Dermis microvascular lymphatic vessel endothelial cell (primary cell): ENCODE measurements at regions not wholly inside any gene's neighbourhood (a gene's known extent, or its start where the extent isn't known, plus 50 kb on each side); places are given as distances from the start of the nearest gene placed in this dataset.

ENCODE experiments used
- DNase-seq, 2 donors: peaks; one replicate each; pipeline versions ENCODE4 v3.0.0 to v3.0.0-alpha.2; 2010; ENCODE audit warnings: low read depth in 2 of 2

DNA sequence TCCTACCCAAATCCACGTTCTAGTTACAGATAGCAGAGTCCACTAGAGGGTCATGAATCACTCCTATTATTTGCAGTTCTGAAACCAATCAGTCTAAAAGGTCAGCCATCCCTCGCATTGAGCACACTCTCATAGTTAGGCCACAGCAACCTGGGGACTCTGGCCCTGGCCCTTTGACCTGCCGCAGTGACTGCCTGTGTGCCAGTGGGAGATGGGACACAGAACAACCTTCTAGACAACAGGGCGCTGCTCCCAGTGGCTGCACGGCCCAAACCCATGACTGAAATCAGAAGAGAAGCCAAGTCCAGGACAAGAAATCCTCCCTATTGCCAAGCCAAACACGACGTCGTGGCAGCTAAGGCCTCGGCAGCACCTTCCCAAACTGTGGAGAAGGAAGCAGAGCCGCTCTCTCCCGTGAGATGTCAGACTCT lies 158.5 kb downstream of the HERPUD2 start:
- DNase-seq: no peak

DNA sequence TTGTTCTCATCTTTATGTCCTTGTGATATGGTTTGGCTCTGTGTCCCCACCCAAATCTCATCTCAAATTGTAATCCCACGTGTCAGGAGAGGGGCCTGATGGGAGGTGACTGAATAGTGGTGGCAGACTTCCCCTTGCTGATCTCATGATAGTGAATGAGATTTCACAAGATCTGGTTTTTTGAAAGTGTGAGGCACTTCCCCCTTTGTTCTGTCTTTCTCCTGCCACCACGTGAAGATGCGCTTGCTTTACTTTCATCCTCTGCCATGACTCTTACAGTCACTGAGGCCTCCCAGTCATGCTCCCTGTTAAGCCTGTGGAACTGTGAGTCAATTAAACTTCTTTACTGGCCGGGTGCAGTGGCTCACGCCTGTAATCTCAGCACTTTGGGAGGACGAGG lies 161.0 kb downstream of the HERPUD2 start:
- DNase-seq: no peak

DNA sequence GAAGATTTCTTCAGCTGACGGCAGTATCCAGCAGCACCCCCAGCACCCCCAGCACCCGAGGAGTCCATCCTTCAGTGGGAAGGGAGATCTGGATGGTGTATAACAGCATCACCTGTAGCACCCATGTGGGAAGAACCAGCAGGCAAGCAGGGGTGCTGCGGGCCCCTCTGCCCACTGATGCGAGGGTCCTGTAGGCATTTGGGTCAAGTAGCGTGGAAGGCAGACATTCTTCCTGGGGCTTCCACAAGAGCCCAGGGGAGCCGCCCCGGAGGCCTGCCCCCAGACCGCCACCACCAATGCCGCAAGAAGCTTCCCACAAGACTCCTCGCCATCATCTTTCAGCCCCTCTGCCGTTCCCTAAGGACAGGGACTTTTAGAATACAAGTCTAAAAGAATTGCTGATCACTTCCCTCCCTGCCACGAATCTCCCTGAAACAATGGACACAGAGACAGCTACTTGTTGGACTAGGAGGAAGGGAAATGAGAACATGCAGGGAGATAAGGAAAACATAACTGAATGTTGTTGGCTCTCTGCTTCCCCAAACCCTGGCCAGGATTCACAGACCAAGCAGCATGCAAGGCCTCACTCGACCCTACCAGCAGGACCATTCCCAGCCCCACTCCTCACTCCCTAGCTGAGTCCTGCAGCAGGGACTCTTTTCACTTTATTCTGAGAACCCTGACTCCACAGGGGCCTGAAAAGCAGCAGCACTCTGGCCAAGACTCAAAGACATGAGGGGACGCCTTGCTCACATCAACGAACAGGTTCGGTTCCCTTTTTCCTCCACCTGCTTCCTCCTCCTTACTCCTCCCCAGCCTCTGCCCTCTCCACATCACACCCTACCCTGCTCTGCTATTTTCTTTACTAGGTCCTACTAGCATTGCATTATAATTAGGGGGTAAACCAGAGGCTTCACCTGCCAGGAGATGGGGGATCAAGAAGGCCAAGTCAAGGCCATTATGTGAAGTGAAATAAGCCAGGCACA lies 164.5 kb downstream of the HERPUD2 start:
- no peak for DNase-seq

DNA sequence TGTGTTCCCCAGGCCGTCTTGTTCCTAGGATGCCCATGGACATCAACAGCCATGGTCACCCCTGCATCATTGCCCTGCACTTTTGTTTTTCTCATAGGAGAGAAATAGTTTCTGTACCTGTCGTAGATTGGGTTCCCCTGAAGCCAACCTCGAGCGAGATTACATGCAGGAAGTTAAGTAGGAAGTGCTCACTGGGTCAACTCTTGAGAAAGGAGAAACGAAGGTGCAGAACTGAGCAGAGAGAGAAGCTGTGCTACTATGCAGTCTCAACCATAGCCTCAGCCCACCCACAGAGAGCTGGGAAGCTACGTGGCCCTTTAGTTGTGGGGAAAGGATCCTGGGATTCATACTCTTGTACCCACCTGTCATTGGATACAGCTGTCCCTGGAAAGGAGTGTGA lies 165.2 kb downstream of the HERPUD2 start:
- no peak for DNase-seq

DNA sequence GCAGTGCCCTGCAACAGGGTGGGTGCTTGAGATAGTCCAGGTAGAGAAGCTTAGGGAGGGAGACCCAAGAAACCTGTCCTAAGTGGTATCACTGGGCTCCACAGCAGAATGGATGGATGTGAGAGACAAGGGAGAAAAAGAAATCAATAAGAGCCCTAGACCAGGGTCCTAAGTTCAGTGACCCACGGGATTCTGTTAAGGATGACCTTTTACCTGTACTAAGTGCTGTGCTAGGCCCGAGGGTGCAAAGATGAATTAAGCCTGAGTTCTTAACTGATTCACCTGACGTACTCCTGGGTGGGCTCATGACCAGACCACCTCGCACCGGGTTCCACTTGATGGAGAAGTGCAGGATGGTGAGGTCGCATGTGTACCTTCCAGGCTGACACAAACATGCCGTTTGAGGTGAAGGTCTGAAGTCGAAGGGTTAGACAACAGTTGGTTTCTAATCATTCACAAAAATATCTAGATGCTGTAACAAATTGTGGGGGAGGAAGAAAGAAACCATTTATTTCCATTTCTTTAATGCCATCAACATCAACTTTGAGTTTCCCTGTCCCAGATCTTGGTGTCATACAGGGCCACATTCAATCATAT lies 166.5 kb downstream of the HERPUD2 start:
- DNase-seq: no peak

DNA sequence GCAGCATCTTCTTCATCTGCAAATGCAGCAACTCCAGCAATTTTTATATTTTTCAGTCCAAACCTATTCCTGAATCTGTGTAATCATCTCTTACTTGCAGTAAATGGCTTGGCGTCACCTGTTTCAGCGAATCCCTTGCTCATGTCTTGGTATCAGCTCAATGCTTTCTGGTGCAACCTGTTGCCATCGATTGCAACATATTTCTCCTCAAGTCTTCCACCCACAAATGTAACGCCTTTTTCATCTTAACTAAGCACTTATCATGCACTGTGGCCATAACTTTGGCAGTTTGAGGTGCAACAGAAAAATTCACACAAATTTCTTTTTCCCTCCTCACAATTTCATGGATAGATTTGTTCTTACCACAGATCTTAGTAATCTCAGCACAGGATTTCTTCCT lies 168.3 kb downstream of the HERPUD2 start:
- no peak for DNase-seq

DNA sequence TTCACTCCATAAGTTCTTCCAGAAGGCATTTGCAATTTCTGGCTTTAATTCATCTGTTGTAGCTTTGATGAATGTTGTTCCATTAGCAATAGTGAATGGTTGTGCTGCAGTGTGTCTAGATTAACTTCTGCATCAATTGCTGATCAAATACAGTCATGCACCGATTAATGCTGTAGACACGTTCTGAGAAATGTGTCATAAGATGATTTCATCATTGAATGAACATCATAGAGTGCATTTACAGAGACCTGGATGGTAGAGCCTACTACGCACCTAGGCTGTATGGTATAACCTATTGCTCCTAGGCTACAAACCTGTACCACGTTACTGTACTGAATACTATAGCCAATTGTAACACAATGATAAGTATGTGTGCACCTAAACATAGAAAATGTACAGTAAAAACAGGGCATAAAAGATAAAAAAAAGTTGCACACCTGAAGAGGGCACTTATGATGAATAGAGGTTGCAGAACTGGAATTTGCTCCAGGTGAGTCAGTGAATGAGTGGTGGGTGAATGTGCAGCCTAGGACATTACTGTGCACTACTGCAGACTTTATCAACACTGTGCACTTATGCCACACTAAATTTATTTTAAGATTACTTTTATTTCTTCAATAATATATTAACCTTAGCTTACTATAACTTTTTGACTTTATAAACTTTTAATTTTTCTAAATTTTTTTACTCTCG lies 170.7 kb downstream of the HERPUD2 start:
- DNase-seq: no peak

DNA sequence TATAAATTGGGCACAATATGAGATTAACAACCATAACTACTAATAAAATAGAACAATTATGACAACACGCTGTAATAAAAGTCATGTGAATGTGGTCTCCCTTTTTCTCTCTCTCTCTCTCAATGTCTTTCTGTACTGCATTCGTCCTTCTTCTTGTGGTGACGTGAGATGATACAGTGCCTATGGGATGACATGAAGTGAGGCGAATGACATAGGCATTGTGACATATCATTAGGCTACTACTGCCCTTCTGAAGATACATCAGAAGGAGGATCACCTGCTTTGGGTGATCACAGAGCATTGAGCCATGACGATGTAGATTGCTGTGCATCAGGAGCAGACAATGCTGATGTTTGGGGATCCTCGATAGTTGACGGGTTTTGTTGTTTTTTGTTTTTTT lies 171.6 kb downstream of the HERPUD2 start:
- DNase-seq: no peak

DNA sequence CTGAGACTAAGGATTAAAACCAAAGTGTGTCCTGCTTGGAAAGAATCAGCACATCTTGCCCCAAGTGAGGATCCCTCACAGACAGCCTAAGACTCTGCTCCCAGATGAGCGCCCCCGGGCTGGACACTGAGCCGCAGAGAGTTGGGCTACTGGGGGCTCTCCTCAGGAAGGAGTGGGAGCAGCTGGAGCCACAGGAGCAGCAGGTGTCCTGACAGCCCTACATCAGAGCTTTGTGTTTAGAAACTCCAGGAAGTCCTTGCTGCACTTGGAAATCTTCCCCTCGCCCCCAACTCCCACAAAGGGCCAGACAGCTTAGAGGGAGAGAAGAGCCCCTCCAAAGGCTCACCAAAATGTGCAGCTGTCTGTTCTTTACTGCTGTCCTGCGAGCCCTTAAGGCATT lies 172.2 kb downstream of the HERPUD2 start:
- no peak for DNase-seq

DNA sequence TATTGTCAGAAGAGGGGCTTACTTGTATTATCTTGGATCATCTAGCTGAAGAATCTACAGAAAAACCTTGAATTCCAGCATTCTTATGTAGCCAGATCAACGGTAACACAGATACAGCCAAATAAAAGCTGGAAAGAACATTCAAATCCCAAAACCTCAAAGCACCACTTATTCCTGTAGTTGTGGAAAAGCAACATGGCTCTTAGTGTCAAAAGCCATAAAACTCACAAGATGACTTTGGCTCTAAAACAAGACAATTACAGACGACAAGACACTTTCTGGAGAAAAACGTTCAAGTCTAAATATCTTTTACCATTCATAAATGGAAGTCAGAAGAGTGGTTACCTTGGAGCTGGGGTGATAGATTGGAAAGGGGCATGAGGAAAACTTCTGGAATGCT lies 173.0 kb downstream of the HERPUD2 start:
- DNase-seq: no peak

DNA sequence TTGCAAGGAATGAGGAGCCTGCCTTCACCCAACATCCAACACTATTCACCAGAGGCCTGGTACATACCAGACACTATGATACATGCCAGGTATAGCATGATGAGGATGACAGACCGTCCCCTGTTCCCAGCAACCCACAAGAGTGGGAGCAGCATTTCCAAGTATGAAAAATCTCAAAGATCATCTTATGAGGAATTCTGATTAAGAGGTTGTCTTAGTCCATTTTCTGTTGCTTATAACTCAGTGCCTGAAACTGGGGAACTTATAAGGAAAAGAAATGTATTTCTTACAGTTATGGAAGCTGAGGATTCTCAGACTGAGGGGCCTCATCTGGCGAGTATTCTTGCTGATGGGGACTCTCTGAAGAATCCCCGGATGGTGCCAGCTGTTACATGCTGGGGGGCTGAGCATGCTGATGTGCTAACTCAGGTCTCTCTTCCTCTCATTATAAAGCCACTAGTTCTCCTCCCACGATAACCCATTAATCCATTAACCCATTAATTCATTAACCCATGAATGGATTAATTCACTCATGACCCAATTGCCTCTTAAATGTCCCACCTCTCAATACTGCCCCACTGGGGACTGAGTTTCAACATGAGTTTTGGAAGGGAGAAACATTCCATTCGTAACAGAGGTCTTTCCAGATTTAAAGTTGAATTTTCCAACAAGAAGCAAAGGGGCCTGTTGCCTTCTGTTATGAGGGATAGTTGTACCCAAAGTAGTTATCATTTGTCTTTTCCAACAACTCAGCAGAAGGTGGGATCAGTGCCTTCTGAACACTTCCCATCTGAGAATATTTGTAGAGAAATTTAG lies 173.9 kb downstream of the HERPUD2 start:
- DNase-seq: no peak

DNA sequence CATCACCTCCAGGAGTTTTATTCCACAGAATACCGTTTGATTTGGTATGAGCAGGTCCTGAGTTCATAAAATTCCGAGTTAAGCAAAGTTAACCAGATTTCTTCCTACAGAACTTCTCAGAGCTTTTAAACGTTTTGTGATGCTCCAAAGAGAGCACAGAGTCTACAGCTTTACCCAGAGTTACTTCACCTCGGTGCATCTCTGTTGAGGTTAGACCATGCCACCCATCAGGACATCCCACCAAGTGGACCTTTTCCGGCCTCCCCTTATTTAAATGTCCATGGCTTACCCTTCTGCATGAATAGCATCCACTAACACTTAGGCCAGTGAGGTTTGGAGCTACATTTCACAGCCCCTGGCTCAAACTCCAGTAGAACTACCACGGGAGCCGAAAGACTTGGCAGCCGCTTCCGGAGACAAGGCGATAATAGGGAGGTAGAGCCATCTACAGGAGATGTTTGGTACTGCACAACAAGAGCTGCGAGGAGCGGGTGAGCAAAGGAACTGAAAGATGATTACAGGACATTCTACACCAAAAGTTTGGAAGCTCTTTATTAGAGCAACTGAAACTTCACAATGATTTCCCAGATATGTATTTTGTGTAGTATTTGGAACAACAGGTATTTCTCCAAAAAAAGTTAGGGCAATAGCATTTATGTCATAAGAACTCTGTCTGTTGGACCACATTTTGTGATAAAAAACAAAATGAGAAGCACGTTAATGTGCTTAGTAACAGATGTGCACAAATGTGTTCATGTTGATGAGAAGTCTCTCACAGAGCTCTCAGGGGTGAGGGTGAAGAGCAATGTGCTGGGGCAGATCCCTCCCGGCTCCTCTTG lies 174.7 kb downstream of the HERPUD2 start:
- DNase-seq: peak; percentile 20 to 59

DNA sequence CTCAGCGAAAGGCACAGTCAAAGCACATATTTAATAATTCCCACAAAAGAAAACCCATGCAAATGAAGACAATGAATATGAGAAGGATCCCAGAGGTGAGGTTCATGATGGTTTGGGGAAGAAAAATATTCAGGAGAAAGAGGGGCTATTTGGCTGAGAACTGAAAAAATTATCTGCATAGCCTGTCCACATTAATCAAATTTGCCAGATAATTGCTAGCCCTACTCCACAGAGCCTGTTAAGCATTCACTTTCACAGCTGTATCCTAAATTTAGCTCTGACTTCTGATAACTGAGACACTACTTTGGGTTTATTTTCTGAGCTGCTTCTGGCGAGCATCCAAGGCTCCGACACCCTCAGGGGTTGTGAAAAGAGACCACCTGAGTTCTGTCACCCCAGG lies 176.2 kb downstream of the HERPUD2 start:
- no peak for DNase-seq

DNA sequence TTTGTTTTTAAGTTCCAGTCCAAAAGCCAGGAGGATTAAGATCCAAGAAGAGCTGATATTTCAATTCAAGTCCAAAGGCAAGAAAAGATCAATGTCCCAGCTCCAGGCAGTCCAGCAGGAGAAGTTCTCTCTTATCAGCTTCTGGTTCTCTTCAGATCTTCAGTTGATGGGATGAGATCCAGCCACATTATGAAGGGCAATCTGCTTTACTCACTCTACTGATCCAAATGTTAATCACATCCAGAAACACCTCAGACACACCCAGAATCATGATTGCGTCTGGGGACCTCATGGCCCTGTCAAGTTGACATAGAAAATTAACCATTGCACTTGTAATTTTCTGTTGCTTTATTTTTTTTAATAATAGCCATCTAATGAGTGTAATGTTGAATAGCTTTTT lies 178.4 kb downstream of the HERPUD2 start:
- DNase-seq: no peak

DNA sequence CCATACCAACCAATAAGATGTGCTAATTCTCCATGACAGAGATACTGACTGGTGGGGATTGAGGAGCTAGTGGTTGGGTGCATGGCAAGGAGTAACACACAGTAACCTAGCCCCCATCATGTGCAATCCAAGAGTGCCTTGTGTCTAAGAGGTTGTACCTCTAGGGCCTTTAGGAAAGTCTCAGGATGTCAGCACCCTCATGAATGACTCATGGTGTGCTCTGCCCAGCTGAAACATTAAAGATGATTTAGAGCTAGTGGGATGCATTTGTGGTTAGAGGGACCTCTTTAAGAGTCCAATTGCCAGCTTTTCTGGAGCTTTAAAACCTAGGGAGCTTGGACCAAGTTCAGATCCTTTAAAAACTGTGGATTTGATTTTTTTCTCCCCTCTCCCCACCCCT lies 181.1 kb downstream of the HERPUD2 start:
- DNase-seq: no peak

DNA sequence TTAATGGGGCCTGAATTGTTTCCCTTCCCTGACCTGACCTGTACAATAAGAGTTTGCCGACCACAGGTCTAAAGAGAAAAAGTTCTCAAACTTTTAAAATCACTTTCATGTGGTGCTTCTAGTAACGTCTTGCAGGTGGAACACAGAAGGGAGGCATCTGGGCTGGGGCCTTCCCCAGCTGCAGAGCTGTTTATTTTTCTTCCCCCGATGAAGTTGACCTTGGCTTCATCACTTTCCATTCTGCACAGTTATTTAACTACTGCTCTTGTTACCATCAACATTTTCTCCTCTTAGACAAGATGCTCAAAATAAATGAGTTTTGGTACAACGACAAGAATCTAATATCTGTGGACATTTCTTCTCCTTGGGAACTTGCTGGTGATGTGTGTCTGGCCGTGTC lies 181.7 kb downstream of the HERPUD2 start:
- DNase-seq: no peak

DNA sequence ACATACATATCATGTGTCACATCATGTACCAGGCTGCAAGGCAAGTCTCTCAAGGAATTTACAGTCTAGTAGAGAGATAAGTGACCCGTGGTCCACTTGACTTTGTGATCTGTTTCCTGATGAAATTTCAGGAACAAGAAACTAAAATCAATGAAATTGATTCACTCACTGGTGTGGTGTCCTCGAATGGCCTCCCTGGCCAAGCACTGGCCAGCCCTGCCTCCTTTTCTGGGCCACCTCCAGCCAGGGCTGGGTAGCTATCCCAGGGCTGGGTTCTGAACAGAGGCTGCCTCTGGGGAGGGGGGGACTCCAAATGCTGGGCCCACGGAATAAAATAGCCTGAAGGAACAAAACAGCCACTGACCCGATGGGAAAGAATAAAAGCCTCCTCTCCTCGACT lies 182.2 kb downstream of the HERPUD2 start:
- DNase-seq: no peak

DNA sequence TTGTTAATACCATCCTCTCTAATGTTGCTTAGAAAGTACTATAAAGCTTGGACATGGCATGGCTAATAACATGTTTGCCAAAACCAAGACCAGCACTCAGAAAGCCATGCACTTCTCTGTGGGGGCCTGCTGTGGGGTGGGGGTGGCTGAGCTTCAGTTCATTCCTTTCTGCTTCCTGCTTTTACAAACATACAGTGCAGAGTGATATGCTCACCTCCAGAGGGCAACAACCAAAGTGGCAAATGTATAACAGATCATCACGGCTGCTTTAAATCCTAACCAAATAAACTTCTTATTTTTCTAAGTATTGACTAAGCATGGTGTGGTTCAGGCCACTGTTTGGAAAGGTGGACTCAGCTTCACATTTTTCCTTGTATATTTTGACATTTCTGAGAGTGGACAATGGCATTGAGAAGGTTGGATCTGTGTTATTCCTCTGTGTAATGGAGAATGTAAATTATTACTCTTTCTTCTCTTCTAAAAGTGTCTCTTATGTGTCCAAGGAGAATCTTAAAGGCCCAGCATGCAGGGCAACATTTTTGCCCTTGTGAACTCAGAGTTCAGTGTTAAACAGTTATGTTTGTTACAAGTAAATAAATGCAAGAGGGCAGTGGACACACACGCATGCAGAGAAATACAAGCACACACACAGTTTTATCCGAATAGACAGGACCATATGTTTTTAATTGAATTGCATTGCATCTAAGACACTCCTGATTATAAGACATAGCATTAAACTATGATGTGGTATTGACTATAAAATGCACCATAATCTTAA lies 186.1 kb downstream of the HERPUD2 start:
- no peak for DNase-seq

DNA sequence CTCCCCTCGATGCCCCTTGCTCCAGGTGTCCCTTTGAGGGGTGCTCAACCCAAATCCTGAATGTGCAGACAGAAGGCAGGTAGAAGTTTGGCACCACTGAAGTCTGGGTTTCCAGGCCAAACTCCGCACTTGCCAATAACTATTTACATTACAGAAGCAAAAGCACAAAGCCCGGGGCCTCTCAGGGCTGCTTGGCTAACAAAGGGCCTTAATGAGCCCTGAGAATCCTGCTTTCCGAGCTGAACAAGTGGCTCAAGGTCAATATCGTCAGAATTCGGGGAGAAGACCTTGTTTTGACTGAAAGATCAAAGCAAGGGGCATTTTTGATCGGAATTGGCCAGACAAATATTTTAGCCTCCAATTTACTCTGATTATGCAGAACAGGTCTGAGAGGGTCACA lies 189.9 kb downstream of the HERPUD2 start:
- no peak for DNase-seq

DNA sequence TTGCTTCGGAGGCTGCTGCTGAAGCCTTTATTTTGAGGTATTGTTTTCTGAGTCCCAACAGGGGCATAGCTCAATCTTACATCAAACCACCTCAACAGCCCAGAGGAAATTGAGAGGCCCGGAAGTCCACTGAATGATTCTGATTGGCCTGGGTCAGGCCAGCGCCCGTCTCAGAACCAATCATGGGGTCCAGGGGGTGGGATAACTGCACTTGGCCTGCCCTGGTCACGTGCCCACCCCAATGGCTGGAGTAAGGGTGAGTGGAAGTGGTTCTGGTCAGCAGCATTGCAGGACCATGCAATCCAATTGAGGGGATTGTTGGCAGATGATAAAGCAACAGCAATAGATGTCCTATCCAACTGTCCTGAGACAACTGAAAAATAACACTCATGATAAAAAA lies 190.6 kb downstream of the HERPUD2 start:
- DNase-seq: no peak
